Retinal pigment epithelial cell (primary cell): ENCODE measurements at regions not wholly inside any gene's neighbourhood (a gene's known extent, or its start where the extent isn't known, plus 50 kb on each side); places are given as distances from the start of the nearest gene placed in this dataset.

Source experiments
- DNase-seq: peaks from one replicate; pipeline ENCODE4 v3.0.0-alpha.2; 2010; ENCODE audit warnings: low read depth
- H3K4me3 ChIP-seq: 2 replicates; pipeline ENCODE4 v1.5.1; 2011; ENCODE audit warnings: mild to moderate bottlenecking, low read length, control low read depth, moderate library complexity
- CTCF ChIP-seq: conservative IDR thresholded peaks from 2 replicates; pipeline ENCODE4 v1.5.1; 2011; ENCODE audit warnings: low read depth, low read length, control low read depth, inconsistent platforms

- H3K4me3 ChIP-seq, result no peak overlapping the region
- TF ChIP-seq CTCF, result no peak
- DNase-seq, result no peak
Observed at GRCh38 chr5:91214571-91214970, 168.5 kb downstream of the ARRDC3 start.
